ENCODE measurements at regions not wholly inside any gene's neighbourhood (a gene's known extent, or its start where the extent isn't known, plus 50 kb on each side); places are given as distances from the start of the nearest gene placed in this dataset.

DNA sequence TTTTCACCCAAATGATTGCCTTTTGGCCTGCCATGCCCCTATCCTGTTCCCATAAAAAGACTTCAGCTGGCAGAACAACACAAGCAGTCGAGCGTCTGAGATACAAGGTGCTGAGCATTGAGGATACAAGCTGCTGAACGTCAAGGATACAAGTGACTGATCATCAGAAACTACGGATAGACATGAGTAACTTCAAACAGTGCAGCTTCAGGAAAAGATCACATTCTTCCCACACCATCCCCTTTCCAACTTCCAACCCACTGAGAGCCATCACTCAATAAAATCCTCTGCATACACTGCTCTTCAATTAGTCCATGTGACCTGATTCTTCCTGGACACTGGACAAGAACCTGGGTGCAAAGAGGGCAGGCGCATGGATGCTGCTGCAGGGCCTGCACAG is 1198.9 kb downstream of the ROBO2 start:
- no peaks in the 10 kb centered on the region for H3K9me3 ChIP-seq (ENCODE audit: insufficient read depth, low read depth, low read length)
- no peaks in the 10 kb centered on the region for H4K20me1 ChIP-seq (ENCODE audit: insufficient read depth, low read length, poor library complexity, severe bottlenecking)
- H3K9ac ChIP-seq (ENCODE audit: low read depth, low read length, poor library complexity, severe bottlenecking): no peak overlapping the region
- H3K27me3 ChIP-seq (ENCODE audit: insufficient read depth, low read length, poor library complexity, severe bottlenecking): no peaks in the 10 kb centered on the region
- H3K4me2 ChIP-seq (ENCODE audit: low read depth, low read length, poor library complexity, severe bottlenecking): no peak overlapping the region
- no peaks in the 10 kb centered on the region for H3F3A ChIP-seq (ENCODE audit: low read depth)
- H3K9me2 ChIP-seq (replicated peaks; ENCODE audit: low read depth, low read length): no peaks in the 10 kb centered on the region
- H3K79me2 ChIP-seq (ENCODE audit: insufficient read depth, low read length): no peaks in the 10 kb centered on the region
- no peak overlapping the region for H2AFZ ChIP-seq (ENCODE audit: low read length)
- no peak for TF ChIP-seq EZH2phosphoT487 (IDR thresholded peaks at IDR 0.05; ENCODE audit: borderline replicate concordance)
- TF ChIP-seq, protein P1, sequence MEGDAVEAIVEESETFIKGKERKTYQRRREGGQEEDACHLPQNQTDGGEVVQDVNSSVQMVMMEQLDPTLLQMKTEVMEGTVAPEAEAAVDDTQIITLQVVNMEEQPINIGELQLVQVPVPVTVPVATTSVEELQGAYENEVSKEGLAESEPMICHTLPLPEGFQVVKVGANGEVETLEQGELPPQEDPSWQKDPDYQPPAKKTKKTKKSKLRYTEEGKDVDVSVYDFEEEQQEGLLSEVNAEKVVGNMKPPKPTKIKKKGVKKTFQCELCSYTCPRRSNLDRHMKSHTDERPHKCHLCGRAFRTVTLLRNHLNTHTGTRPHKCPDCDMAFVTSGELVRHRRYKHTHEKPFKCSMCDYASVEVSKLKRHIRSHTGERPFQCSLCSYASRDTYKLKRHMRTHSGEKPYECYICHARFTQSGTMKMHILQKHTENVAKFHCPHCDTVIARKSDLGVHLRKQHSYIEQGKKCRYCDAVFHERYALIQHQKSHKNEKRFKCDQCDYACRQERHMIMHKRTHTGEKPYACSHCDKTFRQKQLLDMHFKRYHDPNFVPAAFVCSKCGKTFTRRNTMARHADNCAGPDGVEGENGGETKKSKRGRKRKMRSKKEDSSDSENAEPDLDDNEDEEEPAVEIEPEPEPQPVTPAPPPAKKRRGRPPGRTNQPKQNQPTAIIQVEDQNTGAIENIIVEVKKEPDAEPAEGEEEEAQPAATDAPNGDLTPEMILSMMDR (conservative IDR thresholded peaks at IDR 0.05; ENCODE audit: low read length): no peak
- H3K36me3 ChIP-seq (ENCODE audit: insufficient read depth, low read length): no peaks in the 10 kb centered on the region
- no peaks in the 10 kb centered on the region for H3K4me1 ChIP-seq (ENCODE audit: insufficient read depth, low read length, poor library complexity, severe bottlenecking)
- no peak overlapping the region for H3K4me3 ChIP-seq (ENCODE audit: low read length, poor library complexity, severe bottlenecking)

GRCh38 chr3:78242724-78243123 is 1202.8 kb downstream of the ROBO2 start:
- Histone ChIP-seq H3K4me1 (ENCODE audit: insufficient read depth, low read length, poor library complexity, severe bottlenecking) (no peaks in the 10 kb centered on the region), H3F3A (ENCODE audit: low read depth) (no peaks in the 10 kb centered on the region), H3K9me2 (replicated peaks; ENCODE audit: low read depth, low read length) (no peaks in the 10 kb centered on the region), H3K9me3 (ENCODE audit: insufficient read depth, low read depth, low read length) (no peaks in the 10 kb centered on the region), H3K4me2 (ENCODE audit: low read depth, low read length, poor library complexity, severe bottlenecking) (no peak overlapping the region), H3K27me3 (ENCODE audit: insufficient read depth, low read length, poor library complexity, severe bottlenecking) (no peaks in the 10 kb centered on the region), H3K79me2 (ENCODE audit: insufficient read depth, low read length) (no peaks in the 10 kb centered on the region), H2AFZ (ENCODE audit: low read length) (no peak overlapping the region), H4K20me1 (ENCODE audit: insufficient read depth, low read length, poor library complexity, severe bottlenecking) (no peaks in the 10 kb centered on the region), H3K36me3 (ENCODE audit: insufficient read depth, low read length) (no peaks in the 10 kb centered on the region), H3K4me3 (ENCODE audit: low read length, poor library complexity, severe bottlenecking) (no peak overlapping the region), H3K9ac (ENCODE audit: low read depth, low read length, poor library complexity, severe bottlenecking) (no peak overlapping the region)
- no peak for TF ChIP-seq EZH2phosphoT487 (IDR thresholded peaks at IDR 0.05; ENCODE audit: borderline replicate concordance)
- TF ChIP-seq, protein P1 (conservative IDR thresholded peaks at IDR 0.05; ENCODE audit: low read length): no peak

DNA sequence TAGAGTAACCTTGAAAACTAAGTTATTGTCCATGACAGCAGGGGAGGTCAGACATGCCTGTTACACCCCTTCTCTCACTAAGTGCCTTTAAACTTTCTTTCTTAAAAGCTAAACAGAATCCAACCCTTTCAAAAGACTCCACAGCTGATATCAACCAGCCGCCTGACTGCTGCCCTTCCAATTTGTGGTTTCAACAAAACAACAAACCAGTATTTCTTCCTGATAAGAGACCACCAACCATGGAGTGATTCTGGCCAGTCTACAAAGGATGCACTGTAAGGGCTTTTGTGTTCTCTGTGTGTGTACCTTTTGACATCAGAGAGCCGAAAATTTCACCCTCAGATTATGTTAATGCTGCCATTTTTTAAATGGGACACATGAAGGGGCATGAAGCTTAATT is 1204.2 kb downstream of the ROBO2 start:
- Histone ChIP-seq H3K4me3 (ENCODE audit: low read length, poor library complexity, severe bottlenecking) (no peak overlapping the region), H3K27me3 (ENCODE audit: insufficient read depth, low read length, poor library complexity, severe bottlenecking) (no peaks in the 10 kb centered on the region), H3K79me2 (ENCODE audit: insufficient read depth, low read length) (no peaks in the 10 kb centered on the region), H3K4me1 (ENCODE audit: insufficient read depth, low read length, poor library complexity, severe bottlenecking) (no peaks in the 10 kb centered on the region), H3F3A (ENCODE audit: low read depth) (no peaks in the 10 kb centered on the region), H3K9me3 (ENCODE audit: insufficient read depth, low read depth, low read length) (no peaks in the 10 kb centered on the region), H2AFZ (ENCODE audit: low read length) (no peak overlapping the region), H3K9ac (ENCODE audit: low read depth, low read length, poor library complexity, severe bottlenecking) (no peak overlapping the region), H3K9me2 (replicated peaks; ENCODE audit: low read depth, low read length) (no peaks in the 10 kb centered on the region), H4K20me1 (ENCODE audit: insufficient read depth, low read length, poor library complexity, severe bottlenecking) (no peaks in the 10 kb centered on the region), H3K36me3 (ENCODE audit: insufficient read depth, low read length) (no peaks in the 10 kb centered on the region), H3K4me2 (ENCODE audit: low read depth, low read length, poor library complexity, severe bottlenecking) (no peak overlapping the region)
- TF ChIP-seq EZH2phosphoT487 (IDR thresholded peaks at IDR 0.05; ENCODE audit: borderline replicate concordance): no peak
- TF ChIP-seq, protein P1 (conservative IDR thresholded peaks at IDR 0.05; ENCODE audit: low read length): no peak
